ENCODE measurements at regions not wholly inside any gene's neighbourhood (a gene's known extent, or its start where the extent isn't known, plus 50 kb on each side); places are given as distances from the start of the nearest gene placed in this dataset.
A peak's percentile ranks its signal among the peaks of the same experiment; 100 is the strongest.

GRCh38 chr9:115374724-115375268 lies 256.8 kb upstream of the TNC start:
- Histone ChIP-seq H3K36me3 (ENCODE audit: insufficient read depth, low read length) (no peaks in the 10 kb centered on the region), H3K27me3 (ENCODE audit: control insufficient read depth in 1 of 2, insufficient read depth in 2 of 2, low read length in 2 of 2) (no peaks in the 10 kb centered on the region), H3K9ac (ENCODE audit: low read length) (no peak overlapping the region), H3K9me3 (ENCODE audit: low read length) (no peaks in the 10 kb centered on the region), H3K4me3 (ENCODE audit: low read depth in 1 of 2, low read length in 2 of 2) (no peak overlapping the region), H3K27ac (ENCODE audit: low read depth, low read length) (no peak overlapping the region), H3K4me1 (ENCODE audit: insufficient read depth, low read length) (no peaks in the 10 kb centered on the region)

DNA sequence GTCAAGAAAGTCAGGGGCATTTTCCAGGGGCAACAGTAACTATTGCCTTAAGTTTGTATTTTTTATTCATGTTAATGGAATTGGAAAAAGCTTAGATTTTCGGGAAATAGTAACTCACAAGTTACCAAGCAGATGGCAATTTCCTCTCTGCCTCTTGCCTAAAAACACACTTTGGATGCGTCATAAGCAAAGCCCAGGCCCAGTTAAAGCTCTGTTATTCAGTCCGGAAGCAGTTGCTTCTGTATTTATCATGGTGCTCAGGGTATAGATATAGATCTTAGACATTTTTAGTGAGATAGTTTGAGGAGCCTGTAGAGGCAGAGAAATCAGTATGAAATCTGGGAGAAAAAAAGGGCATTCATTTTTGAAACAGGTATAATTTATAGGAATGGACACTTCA lies 260.3 kb upstream of the TNC start:
- Histone ChIP-seq H3K9ac (ENCODE audit: low read length) (no peak overlapping the region), H3K27me3 (ENCODE audit: control insufficient read depth in 1 of 2, insufficient read depth in 2 of 2, low read length in 2 of 2) (no peaks in the 10 kb centered on the region), H3K36me3 (ENCODE audit: insufficient read depth, low read length) (no peaks in the 10 kb centered on the region), H3K4me1 (ENCODE audit: insufficient read depth, low read length) (no peaks in the 10 kb centered on the region), H3K9me3 (ENCODE audit: low read length) (peaks cover 6% of the 10 kb centered on the region), H3K4me3 (ENCODE audit: low read depth in 1 of 2, low read length in 2 of 2) (no peak overlapping the region), H3K27ac (ENCODE audit: low read depth, low read length) (no peak overlapping the region)

- Histone ChIP-seq H3K9me3 (ENCODE audit: low read length) (peaks cover 6% of the 10 kb centered on the region), H3K9ac (ENCODE audit: low read length) (no peak overlapping the region), H3K27ac (ENCODE audit: low read depth, low read length) (no peak overlapping the region), H3K36me3 (ENCODE audit: insufficient read depth, low read length) (no peaks in the 10 kb centered on the region), H3K27me3 (ENCODE audit: control insufficient read depth in 1 of 2, insufficient read depth in 2 of 2, low read length in 2 of 2) (no peaks in the 10 kb centered on the region), H3K4me3 (ENCODE audit: low read depth in 1 of 2, low read length in 2 of 2) (no peak overlapping the region), H3K4me1 (ENCODE audit: insufficient read depth, low read length) (no peaks in the 10 kb centered on the region)
These were observed 260.8 kb upstream of the TNC start for GRCh38 chr9:115378758-115379157.

DNA sequence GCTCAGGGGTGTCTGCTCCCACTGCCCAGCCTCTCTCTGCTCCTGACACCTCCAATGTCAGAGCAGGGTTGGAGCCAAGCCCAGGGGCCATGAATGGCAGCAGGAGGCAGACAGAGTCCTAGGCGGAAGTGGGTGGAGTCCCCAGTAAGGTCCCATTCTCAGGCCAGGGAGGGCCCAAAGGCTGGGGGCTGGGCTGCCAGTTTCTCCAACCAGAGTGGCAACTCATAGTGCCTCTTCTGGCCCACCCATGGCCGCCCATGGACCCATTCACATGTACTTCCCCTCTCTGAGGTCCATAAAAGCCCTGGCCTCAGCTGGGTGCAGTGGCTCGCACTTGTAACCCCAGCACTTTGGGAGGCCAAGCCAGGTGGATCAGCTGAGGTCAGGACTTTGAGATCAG lies 261.8 kb upstream of the TNC start:
- Histone ChIP-seq H3K27me3 (ENCODE audit: control insufficient read depth in 1 of 2, insufficient read depth in 2 of 2, low read length in 2 of 2) (no peaks in the 10 kb centered on the region), H3K9me3 (ENCODE audit: low read length) (peaks cover 6% of the 10 kb centered on the region), H3K9ac (ENCODE audit: low read length) (no peak overlapping the region), H3K27ac (ENCODE audit: low read depth, low read length) (no peak overlapping the region), H3K36me3 (ENCODE audit: insufficient read depth, low read length) (no peaks in the 10 kb centered on the region), H3K4me3 (ENCODE audit: low read depth in 1 of 2, low read length in 2 of 2) (no peak overlapping the region), H3K4me1 (ENCODE audit: insufficient read depth, low read length) (no peaks in the 10 kb centered on the region)

GRCh38 chr9:115382865-115383264 lies 264.9 kb upstream of the TNC start:
- peaks cover 6% of the 10 kb centered on the region for H3K9me3 ChIP-seq (ENCODE audit: low read length)
- no peak overlapping the region for H3K9ac ChIP-seq (ENCODE audit: low read length)
- no peaks in the 10 kb centered on the region for H3K36me3 ChIP-seq (ENCODE audit: insufficient read depth, low read length)
- H3K4me1 ChIP-seq (ENCODE audit: insufficient read depth, low read length), result peaks cover 14% of the 10 kb centered on the region
- no peak overlapping the region for H3K4me3 ChIP-seq (ENCODE audit: low read depth in 1 of 2, low read length in 2 of 2)
- no peaks in the 10 kb centered on the region for H3K27me3 ChIP-seq (ENCODE audit: control insufficient read depth in 1 of 2, insufficient read depth in 2 of 2, low read length in 2 of 2)
- no peak overlapping the region for H3K27ac ChIP-seq (ENCODE audit: low read depth, low read length)

GRCh38 chr9:115385383-115386122 lies 267.6 kb upstream of the TNC start:
- no peaks in the 10 kb centered on the region for H3K36me3 ChIP-seq (ENCODE audit: insufficient read depth, low read length)
- H3K4me1 ChIP-seq (ENCODE audit: insufficient read depth, low read length), result peaks cover 16% of the 10 kb centered on the region
- H3K4me3 ChIP-seq (ENCODE audit: low read depth in 1 of 2, low read length in 2 of 2), result no peak overlapping the region
- H3K9ac ChIP-seq (ENCODE audit: low read length), result no peak overlapping the region
- H3K9me3 ChIP-seq (ENCODE audit: low read length), result peaks cover 6% of the 10 kb centered on the region
- no peak overlapping the region for H3K27ac ChIP-seq (ENCODE audit: low read depth, low read length)
- H3K27me3 ChIP-seq (ENCODE audit: control insufficient read depth in 1 of 2, insufficient read depth in 2 of 2, low read length in 2 of 2), result no peaks in the 10 kb centered on the region

GRCh38 chr9:115386963-115387770 lies 269.2 kb upstream of the TNC start:
- peaks cover 6% of the 10 kb centered on the region for H3K9me3 ChIP-seq (ENCODE audit: low read length)
- H3K27me3 ChIP-seq (ENCODE audit: control insufficient read depth in 1 of 2, insufficient read depth in 2 of 2, low read length in 2 of 2), result no peaks in the 10 kb centered on the region
- no peak overlapping the region for H3K27ac ChIP-seq (ENCODE audit: low read depth, low read length)
- H3K4me3 ChIP-seq (ENCODE audit: low read depth in 1 of 2, low read length in 2 of 2), result peak overlapping the region in 1 of 2 donors; percentile 8
- H3K4me1 ChIP-seq (ENCODE audit: insufficient read depth, low read length), result peaks cover 16% of the 10 kb centered on the region
- H3K9ac ChIP-seq (ENCODE audit: low read length), result no peak overlapping the region
- no peaks in the 10 kb centered on the region for H3K36me3 ChIP-seq (ENCODE audit: insufficient read depth, low read length)

DNA sequence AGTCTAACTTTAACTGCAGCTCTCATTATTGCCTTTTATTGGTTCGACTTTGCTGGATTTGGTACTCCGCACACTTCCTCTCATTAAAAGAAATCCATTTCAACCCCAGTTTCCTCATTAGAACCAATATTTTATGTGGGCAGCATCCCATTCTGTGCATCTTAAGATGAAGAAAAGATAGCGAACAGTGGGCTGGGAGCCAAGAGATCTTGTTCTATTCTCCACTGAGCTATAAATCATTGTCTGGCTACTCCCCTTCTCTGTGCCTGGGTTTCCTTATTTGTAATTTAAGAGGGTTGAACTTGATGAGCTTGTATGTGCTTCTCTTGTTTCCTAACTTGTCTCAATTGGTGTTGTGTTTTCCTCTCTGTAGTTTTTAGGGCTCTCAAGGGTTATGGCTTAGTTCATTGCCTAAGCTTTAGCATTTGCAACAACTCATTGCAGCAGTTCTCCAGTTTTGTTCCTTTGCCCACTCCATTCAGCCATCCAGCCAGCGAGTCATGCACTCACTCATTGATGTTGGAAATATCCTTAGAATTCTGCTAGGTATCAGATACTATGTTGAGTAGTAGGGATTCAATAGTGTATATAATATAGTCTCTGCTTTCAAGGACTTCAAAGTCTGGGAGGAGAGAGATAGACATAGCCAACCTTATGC lies 273.3 kb upstream of the TNC start:
- Histone ChIP-seq H3K9me3 (ENCODE audit: low read length) (no peaks in the 10 kb centered on the region), H3K27ac (ENCODE audit: low read depth, low read length) (no peak overlapping the region), H3K4me1 (ENCODE audit: insufficient read depth, low read length) (peaks cover 14% of the 10 kb centered on the region), H3K4me3 (ENCODE audit: low read depth in 1 of 2, low read length in 2 of 2) (no peak overlapping the region), H3K36me3 (ENCODE audit: insufficient read depth, low read length) (no peaks in the 10 kb centered on the region), H3K27me3 (ENCODE audit: control insufficient read depth in 1 of 2, insufficient read depth in 2 of 2, low read length in 2 of 2) (no peaks in the 10 kb centered on the region), H3K9ac (ENCODE audit: low read length) (no peak overlapping the region)

DNA sequence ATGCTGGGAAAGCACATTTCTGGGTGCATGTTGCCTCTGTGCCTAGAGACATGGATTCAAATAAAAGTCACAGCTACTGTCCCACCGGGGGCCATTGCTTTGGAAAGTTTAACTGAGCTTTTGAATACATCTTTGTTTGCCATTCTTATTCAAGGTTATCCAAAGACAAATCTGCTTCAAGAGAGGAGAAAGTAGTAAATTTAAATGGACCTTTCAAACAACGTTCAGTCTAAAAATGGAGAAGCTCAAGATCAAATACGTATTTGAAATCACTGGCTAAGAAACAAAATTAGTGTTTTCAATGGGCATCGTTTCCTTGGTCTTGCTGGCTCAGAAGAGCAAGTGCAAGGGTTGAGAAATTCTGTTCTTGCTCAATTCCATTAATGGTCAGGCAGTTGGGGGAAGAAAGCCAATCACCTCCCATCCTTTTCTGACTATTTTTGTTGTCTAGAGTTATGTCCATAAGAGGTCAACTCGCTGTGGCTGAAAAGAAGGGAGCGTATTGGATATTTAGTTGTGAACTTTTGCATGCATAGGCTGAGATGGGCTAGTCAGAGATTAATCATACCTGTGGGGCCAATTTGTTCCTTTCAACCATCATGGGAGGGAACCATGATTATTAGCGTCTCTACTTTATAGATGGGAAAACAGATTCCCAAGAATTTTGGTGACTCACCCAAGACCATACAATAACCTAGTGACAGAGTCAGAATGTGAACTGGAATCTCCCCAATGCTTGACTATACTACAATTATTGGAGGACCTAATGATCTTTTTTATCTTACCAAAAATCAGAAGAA lies 276.2 kb upstream of the TNC start:
- H3K36me3 ChIP-seq (ENCODE audit: insufficient read depth, low read length), result no peaks in the 10 kb centered on the region
- H3K9me3 ChIP-seq (ENCODE audit: low read length), result no peaks in the 10 kb centered on the region
- no peaks in the 10 kb centered on the region for H3K27me3 ChIP-seq (ENCODE audit: control insufficient read depth in 1 of 2, insufficient read depth in 2 of 2, low read length in 2 of 2)
- no peaks in the 10 kb centered on the region for H3K4me1 ChIP-seq (ENCODE audit: insufficient read depth, low read length)
- H3K4me3 ChIP-seq (ENCODE audit: low read depth in 1 of 2, low read length in 2 of 2), result no peak overlapping the region
- no peak overlapping the region for H3K9ac ChIP-seq (ENCODE audit: low read length)
- H3K27ac ChIP-seq (ENCODE audit: low read depth, low read length), result no peak overlapping the region

GRCh38 chr9:115395511-115396021 lies 277.6 kb upstream of the TNC start:
- Histone ChIP-seq H3K4me1 (ENCODE audit: insufficient read depth, low read length) (no peaks in the 10 kb centered on the region), H3K4me3 (ENCODE audit: low read depth in 1 of 2, low read length in 2 of 2) (no peak overlapping the region), H3K36me3 (ENCODE audit: insufficient read depth, low read length) (no peaks in the 10 kb centered on the region), H3K27me3 (ENCODE audit: control insufficient read depth in 1 of 2, insufficient read depth in 2 of 2, low read length in 2 of 2) (no peaks in the 10 kb centered on the region), H3K27ac (ENCODE audit: low read depth, low read length) (no peak overlapping the region), H3K9ac (ENCODE audit: low read length) (no peak overlapping the region), H3K9me3 (ENCODE audit: low read length) (no peaks in the 10 kb centered on the region)

All from muscle layer of colon (tissue), 2 donors.